HG03139 (cell line): ENCODE measurements at regions not wholly inside any gene's neighbourhood (a gene's known extent, or its start where the extent isn't known, plus 50 kb on each side); places are given as distances from the start of the nearest gene placed in this dataset.

Experiments
- ATAC-seq: cut with Tn5 transposase; IDR thresholded peaks from one replicate; pipeline ENCODE4 v1.9.1; 2021; ENCODE audit not compliant: unreplicated experiment

- ATAC-seq: no peak
Measured at GRCh38 chr5:173718469-173718868, 102.0 kb upstream of the BOD1 start.

- no peak for ATAC-seq
Measured at GRCh38 chr5:173719731-173720082, 103.3 kb upstream of the BOD1 start.

GRCh38 chr5:173720286-173720952 is 104.0 kb upstream of the BOD1 start:
- ATAC-seq: no peak

GRCh38 chr5:173720953-173721600 is 104.6 kb upstream of the BOD1 start:
- ATAC-seq: no peak

- ATAC-seq: no peak
Measured at GRCh38 chr5:173721601-173722232, 105.3 kb upstream of the BOD1 start.

- no peak for ATAC-seq
Measured at GRCh38 chr5:173726846-173727557, 110.6 kb upstream of the BOD1 start.

GRCh38 chr5:173727839-173728778 is 111.7 kb upstream of the BOD1 start:
- no peak for ATAC-seq

GRCh38 chr5:173729079-173729765 is 112.8 kb upstream of the BOD1 start:
- ATAC-seq: no peak

- ATAC-seq: no peak
Measured at GRCh38 chr5:173730632-173731298, 114.3 kb upstream of the BOD1 start.

- ATAC-seq: no peak
Measured at GRCh38 chr5:173733021-173733420, 116.6 kb upstream of the BOD1 start.

GRCh38 chr5:173733425-173733824 is 117.0 kb upstream of the BOD1 start:
- no peak for ATAC-seq

GRCh38 chr5:173733831-173734501 is 117.5 kb upstream of the BOD1 start:
- ATAC-seq: peak; percentile 46

GRCh38 chr5:173734716-173735115 is 118.3 kb upstream of the BOD1 start:
- no peak for ATAC-seq

- no peak for ATAC-seq
Measured at GRCh38 chr5:173735184-173735583, 118.7 kb upstream of the BOD1 start.

- no peak for ATAC-seq
Measured at GRCh38 chr5:173735691-173736090, 119.2 kb upstream of the BOD1 start.

- ATAC-seq: no peak
Measured at GRCh38 chr5:173736374-173736773, 119.9 kb upstream of the BOD1 start.

GRCh38 chr5:173736923-173737412 is 120.5 kb upstream of the BOD1 start:
- peak; percentile 81 for ATAC-seq

- ATAC-seq: no peak
Measured at GRCh38 chr5:173739741-173740140, 123.3 kb upstream of the BOD1 start.

- no peak for ATAC-seq
Measured at GRCh38 chr5:173740400-173740799, 124.0 kb upstream of the BOD1 start.
